Jurkat, Clone E6-1 (cell line): ENCODE measurements at regions not wholly inside any gene's neighbourhood (a gene's known extent, or its start where the extent isn't known, plus 50 kb on each side); places are given as distances from the start of the nearest gene placed in this dataset.

Source experiments
- DNase-seq: peaks from one replicate; pipeline ENCODE4 v3.0.0-alpha.2; 2011; ENCODE audit warnings: low read depth, low spot score
- H3K4me3 ChIP-seq: 2 replicates; pipeline ENCODE4 v1.5.1; 2011; ENCODE audit warnings: mild to moderate bottlenecking, low read length, control low read depth, moderate library complexity

- DNase-seq: no peak
- no peak overlapping the region for H3K4me3 ChIP-seq
Measured at GRCh38 chr10:53003094-53003493, 230.5 kb upstream of the MBL2 start.

GRCh38 chr10:52999681-53000080 is 227.1 kb upstream of the MBL2 start:
- H3K4me3 ChIP-seq: no peak overlapping the region
- DNase-seq: no peak

GRCh38 chr10:52999258-52999657 is 226.7 kb upstream of the MBL2 start:
- DNase-seq: no peak
- no peak overlapping the region for H3K4me3 ChIP-seq

GRCh38 chr10:52997007-52997406 is 224.4 kb upstream of the MBL2 start:
- H3K4me3 ChIP-seq: no peak overlapping the region
- DNase-seq: no peak

GRCh38 chr10:52994370-52994769 is 221.8 kb upstream of the MBL2 start:
- no peak overlapping the region for H3K4me3 ChIP-seq
- no peak for DNase-seq

GRCh38 chr10:52993109-52993508 is 220.5 kb upstream of the MBL2 start:
- no peak for DNase-seq

GRCh38 chr10:52992567-52992966 is 220.0 kb upstream of the MBL2 start:
- DNase-seq: no peak

More at GRCh38 chr10:52993109-52993508, 220.5 kb upstream of the MBL2 start:
- no peak overlapping the region for H3K4me3 ChIP-seq

GRCh38 chr10:52988923-52989322 is 216.3 kb upstream of the MBL2 start:
- no peak for DNase-seq
- no peak overlapping the region for H3K4me3 ChIP-seq

More at GRCh38 chr10:52992567-52992966, 220.0 kb upstream of the MBL2 start:
- H3K4me3 ChIP-seq: no peak overlapping the region

GRCh38 chr10:52986125-52986524 is 213.5 kb upstream of the MBL2 start:
- no peak overlapping the region for H3K4me3 ChIP-seq
- no peak for DNase-seq

GRCh38 chr10:52984169-52984568 is 211.6 kb upstream of the MBL2 start:
- H3K4me3 ChIP-seq: no peak overlapping the region
- DNase-seq: no peak

GRCh38 chr10:52979295-52979990 is 206.9 kb upstream of the MBL2 start:
- H3K4me3 ChIP-seq: no peak overlapping the region
- DNase-seq: no peak

GRCh38 chr10:52977581-52977980 is 205.0 kb upstream of the MBL2 start:
- DNase-seq: no peak
- H3K4me3 ChIP-seq: no peak overlapping the region

GRCh38 chr10:52967806-52968795 is 195.5 kb upstream of the MBL2 start:
- no peak overlapping the region for H3K4me3 ChIP-seq

GRCh38 chr10:52966904-52967303 is 194.3 kb upstream of the MBL2 start:
- DNase-seq: no peak
- no peak overlapping the region for H3K4me3 ChIP-seq

More at GRCh38 chr10:52967806-52968795, 195.5 kb upstream of the MBL2 start:
- DNase-seq: no peak

GRCh38 chr10:52965938-52966401 is 193.4 kb upstream of the MBL2 start:
- no peak for DNase-seq
- no peak overlapping the region for H3K4me3 ChIP-seq

GRCh38 chr10:52965509-52965908 is 192.9 kb upstream of the MBL2 start:
- H3K4me3 ChIP-seq: no peak overlapping the region
- no peak for DNase-seq

- no peak overlapping the region for H3K4me3 ChIP-seq
- DNase-seq: no peak
Measured at GRCh38 chr10:52961323-52961722, 188.7 kb upstream of the MBL2 start.

GRCh38 chr10:52959810-52960209 is 187.2 kb upstream of the MBL2 start:
- no peak overlapping the region for H3K4me3 ChIP-seq
- no peak for DNase-seq

- no peak for DNase-seq
Measured at GRCh38 chr10:52956861-52957260, 184.3 kb upstream of the MBL2 start.

GRCh38 chr10:52956461-52956860 is 183.9 kb upstream of the MBL2 start:
- DNase-seq: no peak
- no peak overlapping the region for H3K4me3 ChIP-seq

More at GRCh38 chr10:52956861-52957260, 184.3 kb upstream of the MBL2 start:
- no peak overlapping the region for H3K4me3 ChIP-seq
